Lower lobe of right lung (tissue), 2 donors: ENCODE measurements at regions not wholly inside any gene's neighbourhood (a gene's known extent, or its start where the extent isn't known, plus 50 kb on each side); places are given as distances from the start of the nearest gene placed in this dataset.

Source experiments
- ATAC-seq, 2 donors: fragments of 200-7000 bp; cut with Tn5 transposase; one replicate each; pipeline ENCODE4 v1.9.1; 2020 to 2022; ENCODE audit warnings: mild to moderate bottlenecking in 2 of 2, moderate library complexity in 2 of 2
- DNase-seq: peaks from one replicate; pipeline ENCODE4 v3.0.0-alpha.2; 2020
- H3K27ac ChIP-seq: fragments of 200-600 bp; one replicate; pipeline ENCODE4 v1.8.0; 2022
- H3K27me3 ChIP-seq: fragments of 200-600 bp; one replicate; pipeline ENCODE4 v1.8.0; 2022; ENCODE audit warnings: low read depth
- H3K36me3 ChIP-seq: fragments of 200-600 bp; one replicate; pipeline ENCODE4 v1.8.0; 2022; ENCODE audit warnings: mild to moderate bottlenecking
- H3K4me1 ChIP-seq: fragments of 200-600 bp; one replicate; pipeline ENCODE4 v1.8.0; 2022
- H3K4me3 ChIP-seq: fragments of 200-600 bp; one replicate; pipeline ENCODE4 v1.8.0; 2022; ENCODE audit warnings: mild to moderate bottlenecking
- H3K9me3 ChIP-seq: fragments of 200-600 bp; one replicate; pipeline ENCODE4 v1.8.0; 2022
- intact Hi-C: fragments of 100-400 bp; cut with DNase I; formaldehyde crosslinking; loops from one replicate; pipeline ENCODE4 v1.11.0; 2022
- TF ChIP-seq, protein P1 (sequence below): fragments of 200-600 bp; IDR thresholded peaks from one replicate; pipeline ENCODE4 v1.8.0; 2022; ENCODE audit warnings: antibody characterized with exemption, mild to moderate bottlenecking
- donor health status: DM: no; HTN: yes; CAD: no; lungs with severe emphysema.

DNA sequence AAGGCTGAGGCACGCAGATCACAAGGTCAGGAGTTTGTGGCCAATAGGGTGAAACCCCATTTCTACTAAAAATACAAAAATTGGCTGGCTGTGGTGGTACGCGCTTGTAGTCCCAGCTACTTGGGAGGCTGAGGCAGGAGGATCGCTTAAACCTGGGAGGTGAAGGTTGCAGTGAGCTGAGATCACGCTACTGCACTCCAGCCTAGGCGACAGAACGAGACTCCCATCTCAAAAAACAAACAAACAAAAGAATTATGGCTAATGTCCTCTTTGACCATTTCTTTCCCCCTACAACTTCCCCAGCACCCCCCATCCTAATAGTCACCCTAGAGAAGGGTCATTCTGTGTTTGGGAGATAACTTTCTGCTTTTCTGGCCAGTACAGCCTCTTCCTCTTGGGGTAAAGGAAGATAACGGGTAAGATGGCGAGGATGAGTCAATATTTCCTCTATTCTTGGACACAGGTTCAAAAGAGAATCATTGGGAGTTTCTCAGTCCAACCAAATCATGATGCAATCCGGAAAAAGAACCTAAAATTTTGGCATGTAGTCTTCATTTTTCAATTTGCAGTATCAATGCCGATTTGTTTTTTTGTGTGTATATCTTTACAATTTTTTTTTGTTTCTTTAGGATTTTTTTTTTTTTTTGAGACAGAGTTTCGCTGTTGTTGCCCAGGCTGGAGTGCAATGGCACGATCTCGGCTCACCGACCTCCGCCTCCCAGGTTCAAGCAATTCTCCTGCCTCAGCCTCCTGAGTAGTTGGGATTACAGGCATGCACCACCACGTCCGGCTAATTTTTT is 107.6 kb upstream of the MED13 start:
- Histone ChIP-seq H3K27ac (no peak overlapping the region), H3K4me1 (no peaks in the 10 kb centered on the region), H3K27me3 (no peaks in the 10 kb centered on the region), H3K4me3 (no peak overlapping the region), H3K9me3 (no peaks in the 10 kb centered on the region), H3K36me3 (no peaks in the 10 kb centered on the region)
- TF ChIP-seq, protein P1, sequence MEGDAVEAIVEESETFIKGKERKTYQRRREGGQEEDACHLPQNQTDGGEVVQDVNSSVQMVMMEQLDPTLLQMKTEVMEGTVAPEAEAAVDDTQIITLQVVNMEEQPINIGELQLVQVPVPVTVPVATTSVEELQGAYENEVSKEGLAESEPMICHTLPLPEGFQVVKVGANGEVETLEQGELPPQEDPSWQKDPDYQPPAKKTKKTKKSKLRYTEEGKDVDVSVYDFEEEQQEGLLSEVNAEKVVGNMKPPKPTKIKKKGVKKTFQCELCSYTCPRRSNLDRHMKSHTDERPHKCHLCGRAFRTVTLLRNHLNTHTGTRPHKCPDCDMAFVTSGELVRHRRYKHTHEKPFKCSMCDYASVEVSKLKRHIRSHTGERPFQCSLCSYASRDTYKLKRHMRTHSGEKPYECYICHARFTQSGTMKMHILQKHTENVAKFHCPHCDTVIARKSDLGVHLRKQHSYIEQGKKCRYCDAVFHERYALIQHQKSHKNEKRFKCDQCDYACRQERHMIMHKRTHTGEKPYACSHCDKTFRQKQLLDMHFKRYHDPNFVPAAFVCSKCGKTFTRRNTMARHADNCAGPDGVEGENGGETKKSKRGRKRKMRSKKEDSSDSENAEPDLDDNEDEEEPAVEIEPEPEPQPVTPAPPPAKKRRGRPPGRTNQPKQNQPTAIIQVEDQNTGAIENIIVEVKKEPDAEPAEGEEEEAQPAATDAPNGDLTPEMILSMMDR = no peak
- DNase-seq (no peak), ATAC-seq (no peak)
- intact Hi-C loops = no loop called here

DNA sequence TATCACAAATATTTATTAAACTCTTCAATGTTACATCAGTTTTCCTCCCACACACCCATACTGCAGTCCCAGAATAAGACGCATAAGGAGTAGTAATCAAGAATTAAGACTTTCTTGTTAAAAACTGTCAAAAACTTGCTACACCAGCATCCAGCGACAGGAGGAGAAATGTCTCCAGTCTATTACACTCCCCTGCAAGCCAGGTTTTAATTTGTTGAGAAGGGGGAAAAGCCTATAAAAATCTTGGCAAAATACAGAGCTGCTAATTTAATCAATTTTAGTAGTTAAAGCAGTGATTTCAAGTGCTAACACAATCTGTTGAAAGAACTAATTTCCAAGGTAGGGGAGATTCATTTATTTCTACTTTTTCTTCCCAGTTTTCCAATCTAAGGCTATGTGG is 102.0 kb upstream of the MED13 start:
- Histone ChIP-seq H3K4me1 (no peaks in the 10 kb centered on the region), H3K27ac (no peak overlapping the region), H3K36me3 (no peaks in the 10 kb centered on the region), H3K4me3 (no peak overlapping the region), H3K27me3 (no peaks in the 10 kb centered on the region), H3K9me3 (no peaks in the 10 kb centered on the region)
- ATAC-seq (no peak), DNase-seq (no peak)
- intact Hi-C loops = no loop called here
- TF ChIP-seq, protein P1 = no peak

DNA sequence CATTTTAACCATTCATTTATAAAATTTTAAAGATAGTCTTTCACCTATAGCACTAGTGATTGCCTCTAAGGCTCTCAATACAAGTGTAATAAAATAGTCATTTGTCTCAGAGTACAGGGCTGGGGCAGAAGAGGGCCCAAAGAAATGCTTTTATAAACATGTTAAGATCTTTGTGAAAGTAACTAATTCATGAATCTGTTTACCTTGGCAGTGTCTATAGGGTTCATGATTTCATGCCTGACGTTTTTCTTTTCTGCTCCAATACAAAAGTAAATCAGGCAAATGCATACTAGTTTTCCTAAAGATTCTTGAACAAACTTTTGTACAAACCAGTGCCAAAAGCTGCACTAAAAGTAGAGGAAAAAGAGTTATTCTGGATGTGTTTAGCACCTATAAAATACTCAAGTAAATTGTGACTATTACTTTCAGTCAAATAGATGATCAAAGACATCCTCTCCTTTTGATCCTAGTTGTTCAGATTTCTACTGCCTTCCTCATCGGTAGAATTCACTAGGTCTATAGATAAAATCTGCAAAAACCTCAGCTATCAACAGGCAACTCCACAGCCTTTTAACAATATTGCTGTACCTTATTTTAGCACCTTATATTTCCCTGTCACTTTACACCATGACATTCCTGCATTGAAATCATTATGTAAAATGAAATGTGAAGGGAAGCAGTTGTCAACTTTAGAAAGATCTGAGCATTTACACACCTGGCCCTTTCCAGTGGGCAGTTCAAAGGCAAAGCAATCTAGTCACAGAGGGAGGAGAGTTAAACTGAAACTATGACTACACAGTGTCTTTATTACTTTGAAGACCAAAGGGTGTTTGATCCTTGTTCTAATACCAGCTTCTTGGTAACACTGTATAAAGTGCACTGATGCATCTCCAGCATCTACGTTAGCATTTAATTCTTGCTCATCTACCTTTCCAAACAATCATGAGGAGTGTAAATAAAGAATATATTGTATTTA is 100.0 kb upstream of the MED13 start:
- H3K27ac ChIP-seq = no peak overlapping the region
- no peaks in the 10 kb centered on the region for H3K36me3 ChIP-seq
- H3K4me1 ChIP-seq = no peaks in the 10 kb centered on the region
- H3K9me3 ChIP-seq = no peaks in the 10 kb centered on the region
- DNase-seq (no peak), ATAC-seq (no peak)
- intact Hi-C loops = no loop called here
- H3K4me3 ChIP-seq = no peak overlapping the region
- no peaks in the 10 kb centered on the region for H3K27me3 ChIP-seq
- TF ChIP-seq, protein P1 = no peak

DNA sequence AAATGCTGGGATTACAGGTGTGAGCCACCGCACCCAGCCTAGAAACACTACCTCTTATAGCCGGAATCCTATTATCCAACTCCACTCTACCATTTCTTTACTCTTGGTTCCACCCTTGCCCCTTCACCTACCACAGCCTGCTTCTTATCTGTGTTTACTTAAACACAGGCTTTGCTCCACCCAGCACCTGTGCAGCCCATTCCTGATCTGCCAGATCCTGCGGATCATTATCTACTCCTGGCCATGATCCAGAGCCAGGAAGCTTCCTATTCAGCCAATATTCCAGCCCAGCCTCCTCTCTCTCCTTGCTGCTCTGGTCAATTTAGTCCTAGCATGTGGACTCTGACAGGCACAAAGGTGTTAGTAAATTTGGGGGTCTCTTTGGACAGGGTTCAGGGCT is 98.8 kb upstream of the MED13 start:
- Histone ChIP-seq H3K4me1 (no peaks in the 10 kb centered on the region), H3K9me3 (no peaks in the 10 kb centered on the region), H3K36me3 (no peaks in the 10 kb centered on the region), H3K27me3 (no peaks in the 10 kb centered on the region), H3K4me3 (no peak overlapping the region), H3K27ac (no peak overlapping the region)
- intact Hi-C loops = no loop called here
- TF ChIP-seq, protein P1 = no peak
- ATAC-seq = peak in 1 of 2 donors; percentile 45
- DNase-seq = no peak

DNA sequence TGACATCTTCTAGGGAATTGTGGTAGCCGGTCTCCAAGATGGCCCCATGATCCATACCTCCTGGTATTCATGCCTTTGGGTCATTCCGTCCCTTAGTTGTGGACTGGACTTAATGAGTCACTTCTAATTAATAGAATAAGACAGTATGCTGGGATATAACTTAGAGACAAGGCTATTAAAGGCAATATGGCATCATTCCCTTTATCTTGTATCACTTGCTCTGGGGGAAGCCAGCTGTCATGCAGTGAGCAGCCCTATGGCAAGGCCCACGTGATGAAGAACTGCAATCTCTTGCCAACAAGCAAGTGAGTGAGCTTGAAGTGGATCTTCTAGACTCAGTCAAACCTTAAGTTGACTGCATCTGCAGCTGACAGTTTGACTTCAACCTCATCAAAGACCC is 97.8 kb upstream of the MED13 start:
- Histone ChIP-seq H3K9me3 (no peaks in the 10 kb centered on the region), H3K4me1 (no peaks in the 10 kb centered on the region), H3K27me3 (no peaks in the 10 kb centered on the region), H3K4me3 (no peak overlapping the region), H3K36me3 (no peaks in the 10 kb centered on the region), H3K27ac (no peak overlapping the region)
- intact Hi-C loops = no loop called here
- TF ChIP-seq, protein P1 = no peak
- ATAC-seq (no peak), DNase-seq (no peak)
